Activated gamma-delta T cell treated with anti-CD3 and anti-CD28 coated beads, Interleukin-2, amount 50 U/mL, for 16 hours (primary cell): ENCODE measurements at regions not wholly inside any gene's neighbourhood (a gene's known extent, or its start where the extent isn't known, plus 50 kb on each side); places are given as distances from the start of the nearest gene placed in this dataset.

ENCODE experiments used
- DNase-seq: peaks from one replicate; pipeline ENCODE4 v3.0.0-alpha.2; 2020; ENCODE audit warnings: low read depth

- no peak for DNase-seq
Observed at GRCh38 chr5:167485061-167485774, 806.2 kb upstream of the WWC1 start.

GRCh38 chr5:167488371-167488770 is 803.1 kb upstream of the WWC1 start:
- no peak for DNase-seq

GRCh38 chr5:167489202-167489601 is 802.2 kb upstream of the WWC1 start:
- no peak for DNase-seq

- no peak for DNase-seq
Observed at GRCh38 chr5:167503926-167504720, 787.3 kb upstream of the WWC1 start.

- no peak for DNase-seq
Observed at GRCh38 chr5:167507463-167508233, 783.8 kb upstream of the WWC1 start.

- DNase-seq: no peak
Observed at GRCh38 chr5:167509076-167509475, 782.4 kb upstream of the WWC1 start.

- DNase-seq: no peak
Observed at GRCh38 chr5:167511276-167511675, 780.2 kb upstream of the WWC1 start.

GRCh38 chr5:167512111-167512510 is 779.3 kb upstream of the WWC1 start:
- no peak for DNase-seq

- no peak for DNase-seq
Observed at GRCh38 chr5:167513381-167513780, 778.1 kb upstream of the WWC1 start.

- DNase-seq: no peak
Observed at GRCh38 chr5:167514461-167514860, 777.0 kb upstream of the WWC1 start.

GRCh38 chr5:167525004-167525403 is 766.4 kb upstream of the WWC1 start:
- DNase-seq: no peak

GRCh38 chr5:167528651-167529050 is 762.8 kb upstream of the WWC1 start:
- DNase-seq: no peak

GRCh38 chr5:167530548-167530947 is 760.9 kb upstream of the WWC1 start:
- DNase-seq: no peak

GRCh38 chr5:167533814-167534795 is 757.3 kb upstream of the WWC1 start:
- DNase-seq: no peak

- DNase-seq: no peak
Observed at GRCh38 chr5:167539747-167540146, 751.7 kb upstream of the WWC1 start.

- no peak for DNase-seq
Observed at GRCh38 chr5:167546270-167546669, 745.2 kb upstream of the WWC1 start.

GRCh38 chr5:167552356-167552755 is 739.1 kb upstream of the WWC1 start:
- no peak for DNase-seq

GRCh38 chr5:167553511-167553910 is 737.9 kb upstream of the WWC1 start:
- no peak for DNase-seq

- DNase-seq: no peak
Observed at GRCh38 chr5:167554564-167555290, 736.7 kb upstream of the WWC1 start.

- DNase-seq: no peak
Observed at GRCh38 chr5:167555565-167556166, 735.8 kb upstream of the WWC1 start.
